Hematopoietic multipotent progenitor cell treated with erythropoietin and hydrocortisone succinate and interleukin-3 and kit ligand, for 4 days (in vitro differentiated cells): ENCODE measurements at regions not wholly inside any gene's neighbourhood (a gene's known extent, or its start where the extent isn't known, plus 50 kb on each side); places are given as distances from the start of the nearest gene placed in this dataset.
"Not testable (repeated sequence)": the region's sequence is repeated elsewhere in the genome, so short reads cannot be mapped to it uniquely, and the experiment has no call there.

ENCODE experiments used
- DNase-seq: peaks from one replicate; pipeline ENCODE4 v3.0.0-alpha.2; 2015

DNA sequence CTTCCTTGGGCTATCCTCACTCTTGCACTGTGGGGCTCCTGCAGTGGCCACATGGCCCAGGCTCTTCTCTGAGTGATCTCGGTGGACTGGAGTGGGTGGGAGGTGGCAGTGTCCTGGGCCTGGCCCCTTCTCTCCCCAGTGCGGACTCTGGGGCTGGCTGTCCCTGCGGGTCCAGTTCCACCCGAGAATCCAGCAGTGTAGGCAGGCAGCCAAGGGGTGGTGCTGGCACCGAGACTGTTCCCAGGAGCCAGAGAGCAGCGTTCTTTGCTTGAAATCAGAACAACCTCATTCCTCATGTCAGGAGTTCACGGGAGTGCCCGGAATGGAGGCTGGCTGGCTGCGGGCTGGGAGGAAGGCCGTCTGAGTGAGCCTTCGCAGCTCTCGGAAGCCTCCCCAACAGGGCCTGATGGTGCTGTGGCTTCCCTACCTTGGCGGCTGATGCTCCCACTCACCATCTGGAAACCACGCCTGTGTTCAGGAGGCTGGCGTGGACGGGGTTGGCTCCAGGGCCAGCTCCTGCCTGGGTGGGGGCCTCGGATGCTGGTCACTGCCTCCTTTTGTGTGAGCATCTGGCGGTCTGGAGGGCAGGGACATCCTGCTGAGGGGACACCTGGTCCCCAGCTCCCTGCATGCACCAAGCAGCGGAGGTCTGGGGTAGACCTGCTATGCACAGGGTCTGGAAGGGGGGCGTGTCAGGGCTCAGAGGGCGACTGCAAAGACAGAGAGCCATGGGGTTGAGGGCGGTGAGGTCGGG lies 238.9 kb downstream of the TMEM121 start:
- DNase-seq: not testable (repeated sequence)

GRCh38 chr14:105765893-105766614 lies 239.7 kb downstream of the TMEM121 start:
- DNase-seq: no peak

GRCh38 chr14:105767315-105767714 lies 240.9 kb downstream of the TMEM121 start:
- no peak for DNase-seq

DNA sequence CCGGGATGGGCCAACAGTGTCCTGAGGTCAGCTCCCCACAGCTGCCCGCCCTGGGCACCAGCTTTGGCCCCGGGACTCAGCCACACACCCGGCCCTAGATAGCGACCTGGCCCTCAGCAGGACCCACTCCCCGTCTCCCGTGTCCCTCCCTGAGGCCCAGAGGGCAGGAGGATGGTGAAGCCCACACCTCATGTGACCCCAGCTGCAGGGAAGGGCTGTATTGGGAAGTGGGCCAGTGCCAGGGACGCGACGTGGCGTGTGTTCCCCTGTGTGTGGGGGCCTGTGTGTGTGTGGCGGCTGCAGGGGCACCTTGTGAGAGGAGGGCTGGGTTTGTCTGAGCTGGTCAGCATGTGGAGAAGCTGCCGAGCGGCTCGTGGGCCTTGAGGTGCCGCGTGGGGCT lies 241.7 kb downstream of the TMEM121 start:
- not testable (repeated sequence) for DNase-seq

GRCh38 chr14:105769061-105769730 lies 242.8 kb downstream of the TMEM121 start:
- DNase-seq: not testable (repeated sequence)

DNA sequence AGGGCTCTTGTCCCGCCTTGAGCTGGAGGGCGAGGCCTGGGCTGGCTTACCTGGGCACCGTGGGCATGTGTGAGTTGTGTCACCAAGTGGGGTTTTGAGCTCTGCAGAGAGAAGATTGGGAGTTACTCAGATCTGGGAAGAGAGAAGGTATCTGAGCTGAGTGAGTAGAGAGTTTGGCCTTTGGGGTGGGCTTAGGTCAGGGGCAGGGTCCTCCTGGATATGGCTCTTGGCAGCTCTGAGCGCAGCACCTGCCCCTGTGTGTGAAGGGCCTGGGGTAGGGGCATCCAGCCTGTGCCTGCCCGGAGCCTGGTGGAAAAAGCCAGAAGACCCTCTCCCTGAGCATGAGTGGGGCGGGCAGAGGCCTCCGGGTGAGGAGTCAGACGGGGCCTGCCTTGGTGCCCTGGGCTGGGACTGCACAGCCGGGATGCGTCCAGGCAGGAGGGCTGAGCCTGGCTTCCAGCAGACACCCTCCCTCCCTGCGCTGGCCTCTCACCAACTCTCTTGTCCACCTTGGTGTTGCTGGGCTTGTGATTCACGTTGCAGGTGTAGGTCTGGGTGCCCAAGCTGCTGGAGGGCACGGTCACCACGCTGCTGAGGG lies 244.3 kb downstream of the TMEM121 start:
- not testable (repeated sequence) for DNase-seq

DNA sequence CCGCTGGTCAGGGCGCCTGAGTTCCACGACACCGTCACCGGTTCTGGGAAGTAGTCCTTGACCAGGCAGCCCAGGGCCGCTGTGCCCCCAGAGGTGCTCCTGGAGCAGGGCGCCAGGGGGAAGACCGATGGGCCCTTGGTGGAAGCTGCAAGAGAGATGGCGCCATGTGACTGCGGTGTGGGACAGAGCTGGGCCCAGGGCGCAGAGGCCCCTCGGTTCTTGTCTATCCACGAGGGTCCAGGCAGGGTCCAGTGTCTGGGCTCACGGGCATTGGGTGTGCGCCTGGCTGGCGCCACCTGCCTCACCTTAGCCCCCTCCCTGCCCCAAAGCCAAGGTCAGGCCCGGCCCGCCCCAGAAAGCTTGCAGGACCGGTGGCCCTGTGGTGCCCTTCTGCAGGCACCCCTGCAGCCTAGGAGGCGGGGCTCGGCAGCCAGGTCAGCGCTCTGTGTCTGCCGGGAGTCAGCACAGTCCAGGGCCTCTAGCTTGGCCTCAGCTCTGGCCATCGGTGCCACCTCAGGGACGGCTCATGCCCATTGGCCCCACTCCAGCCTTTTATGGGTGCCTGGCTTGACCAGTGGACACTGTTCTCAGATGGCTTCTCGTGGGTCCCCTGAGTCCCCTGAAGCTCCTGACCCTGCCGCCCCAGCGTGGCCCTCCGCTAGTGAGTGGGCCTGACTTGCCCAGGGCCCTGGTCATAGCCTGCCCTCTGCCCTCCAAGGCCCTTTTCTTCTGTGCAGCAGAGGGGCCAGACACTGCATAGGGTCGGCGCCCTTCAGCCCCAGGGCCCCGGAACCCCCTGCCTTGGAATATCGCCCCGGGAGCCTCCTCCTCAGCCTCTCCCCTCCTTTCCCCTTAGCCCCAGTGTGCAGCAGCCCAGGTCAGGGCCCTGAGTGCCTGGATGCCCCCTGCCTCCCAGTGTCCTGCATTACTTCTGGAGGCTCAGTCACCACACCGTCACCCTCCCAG lies 245.2 kb downstream of the TMEM121 start:
- DNase-seq: peak; percentile 16

GRCh38 chr14:105772710-105773250 lies 246.4 kb downstream of the TMEM121 start:
- DNase-seq: not testable (repeated sequence)

DNA sequence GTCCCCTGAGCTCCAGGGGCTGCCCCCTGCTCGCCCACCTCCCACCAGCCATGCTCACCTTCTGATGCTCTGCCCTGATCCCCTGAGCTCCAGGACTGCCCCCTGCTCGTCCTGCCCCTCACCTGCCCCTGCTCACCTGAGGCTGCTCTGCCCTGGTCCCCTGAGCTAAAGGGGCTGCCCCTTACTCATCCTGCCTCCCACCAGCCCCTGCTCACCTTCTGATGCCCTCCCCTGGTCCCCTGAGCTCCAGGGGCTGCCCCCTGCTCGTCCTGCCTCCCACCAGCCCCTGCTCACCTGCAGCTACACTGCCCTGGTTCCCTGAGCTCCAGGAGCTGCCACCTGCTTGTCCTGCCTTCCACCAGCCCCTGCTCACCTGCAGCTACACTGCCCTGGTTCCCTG lies 247.2 kb downstream of the TMEM121 start:
- no peak for DNase-seq

DNA sequence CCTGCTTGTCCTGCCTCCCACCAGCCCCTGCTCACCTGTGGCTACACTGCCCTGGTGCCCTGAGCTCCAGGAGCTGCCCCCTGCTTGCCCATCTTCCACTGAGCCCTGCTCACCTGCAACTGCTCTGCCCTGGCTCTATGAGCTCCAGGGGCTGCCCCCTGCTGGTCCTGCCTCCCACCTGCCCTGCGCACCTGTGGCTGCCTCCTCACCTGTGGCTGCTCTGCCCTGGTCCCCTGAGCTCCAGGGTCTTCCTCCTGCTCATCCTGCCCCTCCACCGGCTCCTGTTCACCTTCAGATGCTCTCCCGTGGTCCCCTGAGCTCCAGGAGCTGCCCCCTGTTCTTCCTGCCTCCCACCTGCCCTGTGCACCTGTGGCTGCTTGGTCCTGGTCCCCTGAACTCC lies 247.6 kb downstream of the TMEM121 start:
- no peak for DNase-seq

DNA sequence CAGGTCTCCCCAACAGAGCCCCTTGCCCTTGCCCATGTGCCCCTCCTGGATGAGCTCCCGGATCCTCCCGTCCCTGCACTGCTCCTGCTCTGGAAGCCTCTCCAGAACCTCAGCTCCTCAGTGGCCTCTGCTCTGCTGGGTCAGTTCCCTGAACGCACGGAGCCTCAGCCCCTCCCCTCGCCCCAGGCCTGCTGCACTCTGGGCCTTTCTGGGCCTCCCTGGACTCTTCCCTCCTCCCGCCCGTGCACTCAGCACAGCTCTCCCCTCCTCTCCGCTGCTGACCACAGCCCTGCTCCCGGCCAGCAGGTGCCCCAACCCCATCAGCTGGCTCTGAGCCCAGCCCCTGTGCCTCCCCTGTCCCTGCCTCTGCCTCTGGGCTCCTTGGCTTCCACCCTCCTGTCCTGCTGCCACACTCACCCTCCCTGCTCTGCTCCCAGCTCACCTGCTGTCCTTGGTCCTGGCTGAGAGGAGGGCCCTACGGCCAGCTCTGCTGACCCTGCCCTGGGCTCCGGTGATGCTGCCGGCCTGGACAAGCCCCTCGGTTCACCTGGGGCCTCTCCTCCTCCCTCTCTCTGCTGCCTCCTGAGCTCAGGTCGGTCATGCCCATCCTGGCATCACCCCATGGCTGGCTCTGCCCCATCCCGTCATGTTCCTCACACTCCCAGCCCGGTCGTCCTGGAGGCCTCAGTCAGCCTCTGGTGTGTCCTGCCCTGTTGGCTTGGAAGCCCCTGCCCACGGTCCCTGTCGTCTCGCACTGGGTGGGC lies 248.4 kb downstream of the TMEM121 start:
- not testable (repeated sequence) for DNase-seq

- peak; percentile 7 for DNase-seq
Observed at GRCh38 chr14:105775349-105775923, 249.1 kb downstream of the TMEM121 start.

DNA sequence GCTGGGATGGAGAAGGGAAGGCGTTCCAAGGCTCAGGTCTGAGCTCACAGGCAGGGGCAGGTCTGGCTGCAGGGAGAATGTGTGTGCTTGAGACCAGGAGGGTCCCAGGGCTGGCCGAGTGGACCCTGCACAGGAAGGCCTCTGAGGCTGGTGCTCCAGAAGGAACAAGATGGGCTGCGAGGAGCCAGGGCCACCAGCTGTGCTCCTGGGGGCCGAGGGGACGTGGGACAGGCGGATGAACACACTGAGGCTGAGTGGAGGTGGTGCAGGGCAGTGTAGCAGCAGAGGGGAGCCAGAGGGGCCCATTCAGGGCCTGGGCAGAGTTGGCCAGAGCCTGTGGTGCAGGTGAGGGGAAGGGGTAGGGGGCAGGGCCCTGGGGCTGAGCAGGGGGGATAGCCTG lies 249.7 kb downstream of the TMEM121 start:
- not testable (repeated sequence) for DNase-seq

DNA sequence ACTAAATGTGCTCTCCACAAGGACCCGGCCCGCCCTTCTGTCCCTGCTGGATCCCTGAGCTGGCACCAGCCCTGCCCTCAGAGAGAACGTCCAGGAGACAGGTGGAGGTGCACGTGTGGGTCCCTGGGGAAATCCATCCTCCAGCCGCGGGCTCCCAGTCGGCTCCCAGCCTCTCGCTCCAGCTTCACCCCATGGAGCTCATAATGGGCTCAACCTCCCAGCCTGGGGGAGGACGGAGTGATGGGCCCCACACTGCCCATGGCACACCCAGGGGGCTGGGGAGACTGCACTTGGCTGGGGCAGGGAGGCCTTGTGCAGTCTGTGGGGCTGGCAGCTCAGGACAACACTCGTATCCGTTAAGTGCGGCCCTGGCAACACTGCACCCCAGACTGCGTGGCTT lies 250.5 kb downstream of the TMEM121 start:
- DNase-seq: no peak

GRCh38 chr14:105783707-105784106 lies 257.3 kb downstream of the TMEM121 start:
- DNase-seq: no peak

GRCh38 chr14:105793836-105794235 lies 267.5 kb downstream of the TMEM121 start:
- DNase-seq: peak; percentile 45

DNA sequence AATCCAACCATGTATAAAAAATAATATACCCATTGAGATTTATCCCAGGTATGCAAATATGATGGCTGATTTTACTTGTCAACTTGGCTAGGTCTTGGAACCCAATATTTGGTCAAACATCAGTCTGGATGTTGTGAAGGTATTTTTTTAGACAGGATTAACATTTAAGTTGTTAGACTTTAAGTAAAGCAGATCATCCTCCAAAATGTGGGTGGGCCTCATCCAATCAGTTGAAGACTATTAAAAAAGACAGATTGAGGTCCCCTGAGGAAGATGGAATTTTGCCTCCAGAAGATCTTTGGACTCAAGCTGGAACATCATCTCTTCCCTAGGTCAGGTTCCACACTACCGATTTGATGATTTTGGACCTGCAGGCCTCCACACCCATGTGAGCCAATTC lies 271.2 kb downstream of the TMEM121 start:
- DNase-seq: no peak

- DNase-seq: no peak
Observed at GRCh38 chr14:105805701-105806100, 279.3 kb downstream of the TMEM121 start.

DNA sequence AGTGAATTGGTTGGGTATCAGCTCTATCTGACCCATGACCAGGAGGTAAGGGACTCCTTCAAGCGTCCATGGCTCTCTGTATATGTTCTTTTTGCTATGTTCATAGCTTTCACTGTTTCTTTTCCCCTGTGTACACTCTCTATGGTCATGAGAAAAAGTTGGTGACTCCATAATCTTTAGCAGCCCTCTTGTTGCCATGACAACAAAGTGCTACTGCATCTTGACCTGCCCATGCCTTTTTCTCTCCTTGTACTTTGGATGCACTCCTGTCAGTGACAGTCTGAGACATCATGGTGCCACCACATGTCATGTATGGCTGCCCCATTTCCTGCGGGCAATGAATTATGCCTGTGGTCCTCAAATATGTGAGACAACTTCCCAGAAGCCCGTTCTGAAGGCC lies 280.2 kb downstream of the TMEM121 start:
- no peak for DNase-seq

DNA sequence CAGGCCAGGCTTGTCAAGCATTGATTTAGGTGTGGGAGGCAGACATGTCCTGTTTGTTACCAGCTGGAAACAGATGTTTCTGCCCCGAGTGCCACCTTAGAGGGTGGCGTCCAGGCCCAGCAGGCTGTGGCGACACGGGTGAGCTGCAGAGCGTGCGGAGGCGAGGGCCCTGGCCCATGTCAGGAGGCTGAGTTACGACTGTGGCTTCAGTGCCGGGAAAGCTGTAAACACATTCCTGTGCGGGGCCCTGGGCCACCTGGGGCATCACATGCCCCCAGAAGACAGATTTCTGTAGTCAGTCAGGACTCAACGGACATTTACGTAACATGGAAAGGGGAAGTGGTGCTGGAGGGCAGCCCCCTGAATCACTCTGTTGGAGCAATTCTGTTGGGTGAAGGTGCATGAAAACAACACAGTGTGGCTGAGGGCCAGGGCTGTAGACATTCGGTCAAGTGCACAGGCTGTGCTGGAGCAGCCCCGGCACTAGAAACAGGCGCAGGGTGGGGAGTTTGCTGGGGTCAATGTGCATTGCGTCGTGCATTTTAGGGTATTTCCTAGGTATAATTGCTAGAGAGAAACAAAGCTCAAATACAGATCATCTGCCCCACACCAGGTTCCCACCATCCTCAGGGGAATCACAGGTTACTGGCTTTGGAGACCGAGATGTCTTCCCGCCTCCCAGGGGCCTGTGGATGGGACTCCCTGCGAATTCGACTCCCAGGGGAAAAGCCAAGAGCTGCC lies 291.8 kb downstream of the TMEM121 start:
- DNase-seq: peak; percentile 81
